Tibial nerve (tissue), 4 donors: ENCODE measurements at regions not wholly inside any gene's neighbourhood (a gene's known extent, or its start where the extent isn't known, plus 50 kb on each side); places are given as distances from the start of the nearest gene placed in this dataset.
"Not testable (repeated sequence)": the region's sequence is repeated elsewhere in the genome, so short reads cannot be mapped to it uniquely, and the experiment has no call there.

Experiments used
- DNase-seq, 2 donors: peaks; one replicate each; pipeline ENCODE4 v3.0.0-alpha.2; 2019; ENCODE audit warnings: low spot score in 2 of 2
- H3K27ac ChIP-seq, 4 donors: fragments of 200-600 bp; sonication (generic) in 3 of 4; one replicate each; pipeline ENCODE4 v1.5.1; 2017 to 2019; ENCODE audit warnings: mild to moderate bottlenecking in 1 of 4
- H3K27me3 ChIP-seq, 2 donors: fragments of 200-600 bp; sonication (generic) in 1 of 2; one replicate each; pipeline versions ENCODE4 v1.5.1 to v1.6.0; 2017 to 2019
- H3K36me3 ChIP-seq, 3 donors: fragments of 200-600 bp; sonication (generic); one replicate each; pipeline ENCODE4 v1.5.1; 2018 to 2019
- H3K4me1 ChIP-seq, 4 donors: fragments of 200-600 bp; sonication (generic) in 3 of 4; one replicate each; pipeline ENCODE4 v1.5.1; 2017 to 2019
- H3K4me3 ChIP-seq, 4 donors: fragments of 200-600 bp; sonication (generic) in 3 of 4; one replicate each; pipeline ENCODE4 v1.5.1; 2017 to 2019; ENCODE audit warnings: mild to moderate bottlenecking in 1 of 4, moderate library complexity in 1 of 4
- H3K9me3 ChIP-seq, 4 donors: fragments of 200-600 bp; sonication (generic) in 3 of 4; one replicate each; pipeline ENCODE4 v1.5.1; 2017 to 2019
- EP300 ChIP-seq, 2 donors: sonication (generic); formaldehyde crosslinking; IDR thresholded peaks; one replicate each; pipeline ENCODE4 v1.6.1; 2017; ENCODE audit warnings: antibody characterized with exemption in 2 of 2, mild to moderate bottlenecking in 1 of 2
- POLR2A ChIP-seq, 2 donors: fragments of 450-650 bp; IDR thresholded peaks; one replicate each; pipeline ENCODE4 v1.6.1; 2017; ENCODE audit warnings: antibody characterized with exemption in 2 of 2, mild to moderate bottlenecking in 2 of 2, moderate library complexity in 2 of 2
- WGBS, 2 donors: methylation state at CpG; one replicate each; pipeline ENCODE4 v1.1.5; 2018; 5-methylcytosine and 5-hydroxymethylcytosine counted together
- TF ChIP-seq, protein P1 (sequence below), 5 experiments: fragments of 200-600 bp in 3 of 5; fragments of 450-650 bp in 2 of 5; sonication (generic) in 3 of 5; IDR thresholded peaks; one replicate each; pipeline ENCODE4 v1.5.1; 2016 to 2019; ENCODE audit warnings: antibody characterized with exemption in 5 of 5, mild to moderate bottlenecking in 3 of 5, moderate library complexity in 2 of 5

DNA sequence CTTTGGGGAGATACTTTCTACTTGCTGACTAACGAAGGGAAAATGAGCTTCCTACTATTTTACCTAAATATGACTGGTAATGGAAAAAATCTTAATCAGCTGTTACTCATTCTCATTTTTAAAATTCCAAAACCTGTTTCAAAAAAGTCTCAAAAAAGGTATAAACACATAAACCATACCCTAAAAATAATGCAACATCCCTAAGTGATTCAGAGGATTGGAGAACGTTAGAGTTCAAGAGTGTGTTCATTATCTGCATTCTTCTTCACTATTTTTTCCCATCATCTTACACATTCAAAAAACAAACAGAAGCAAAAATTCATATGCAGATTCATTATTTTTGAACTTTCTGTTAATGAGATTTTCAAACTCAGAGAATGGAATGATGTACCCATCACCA is 150.4 kb upstream of the GNAI1 start:
- TF ChIP-seq, protein P1, sequence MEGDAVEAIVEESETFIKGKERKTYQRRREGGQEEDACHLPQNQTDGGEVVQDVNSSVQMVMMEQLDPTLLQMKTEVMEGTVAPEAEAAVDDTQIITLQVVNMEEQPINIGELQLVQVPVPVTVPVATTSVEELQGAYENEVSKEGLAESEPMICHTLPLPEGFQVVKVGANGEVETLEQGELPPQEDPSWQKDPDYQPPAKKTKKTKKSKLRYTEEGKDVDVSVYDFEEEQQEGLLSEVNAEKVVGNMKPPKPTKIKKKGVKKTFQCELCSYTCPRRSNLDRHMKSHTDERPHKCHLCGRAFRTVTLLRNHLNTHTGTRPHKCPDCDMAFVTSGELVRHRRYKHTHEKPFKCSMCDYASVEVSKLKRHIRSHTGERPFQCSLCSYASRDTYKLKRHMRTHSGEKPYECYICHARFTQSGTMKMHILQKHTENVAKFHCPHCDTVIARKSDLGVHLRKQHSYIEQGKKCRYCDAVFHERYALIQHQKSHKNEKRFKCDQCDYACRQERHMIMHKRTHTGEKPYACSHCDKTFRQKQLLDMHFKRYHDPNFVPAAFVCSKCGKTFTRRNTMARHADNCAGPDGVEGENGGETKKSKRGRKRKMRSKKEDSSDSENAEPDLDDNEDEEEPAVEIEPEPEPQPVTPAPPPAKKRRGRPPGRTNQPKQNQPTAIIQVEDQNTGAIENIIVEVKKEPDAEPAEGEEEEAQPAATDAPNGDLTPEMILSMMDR (IDR thresholded peaks at IDR 0.05), result no peak
- TF ChIP-seq POLR2A (IDR thresholded peaks at IDR 0.05), result no peak
- no peak for TF ChIP-seq EP300 (IDR thresholded peaks at IDR 0.05)
- no peak for DNase-seq
- no peaks in the 10 kb centered on the region for H3K9me3 ChIP-seq
- H3K27me3 ChIP-seq, result no peaks in the 10 kb centered on the region
- no peaks in the 10 kb centered on the region for H3K4me1 ChIP-seq
- 68 to 76% methylated on average over 2 of the region's 2 CpGs for WGBS, 2 donors
- H3K4me3 ChIP-seq, result no peak overlapping the region
- H3K36me3 ChIP-seq, result no peaks in the 10 kb centered on the region
- H3K27ac ChIP-seq, result no peak overlapping the region

DNA sequence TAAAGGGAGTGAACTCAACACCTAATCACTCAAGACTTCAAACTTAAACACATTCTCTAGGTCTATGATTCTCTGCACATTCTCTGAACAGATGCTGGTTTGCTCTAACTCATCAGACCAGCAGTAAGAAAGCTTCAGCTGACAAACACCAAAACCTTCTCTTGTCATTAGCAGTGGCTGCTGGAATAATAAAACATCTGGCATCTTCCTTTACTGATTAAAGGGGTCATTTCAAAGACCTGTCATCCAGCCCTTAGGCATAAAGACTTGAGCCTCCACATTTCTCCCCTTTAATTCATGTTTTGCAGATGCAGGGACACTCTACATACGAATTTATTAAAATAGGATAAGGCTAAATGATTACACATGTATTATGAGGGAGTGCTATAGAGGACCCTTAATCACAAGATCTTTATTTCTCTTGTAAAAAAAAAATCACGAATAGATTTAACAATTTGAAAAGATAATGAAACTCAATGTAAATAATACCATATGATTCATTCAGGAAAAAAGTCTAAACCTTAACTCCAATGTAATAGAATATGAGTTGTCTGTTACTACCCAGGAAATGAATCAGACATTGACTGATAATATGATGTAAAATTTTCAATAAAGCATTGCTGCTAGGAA is 152.4 kb upstream of the GNAI1 start:
- no peak for TF ChIP-seq EP300 (IDR thresholded peaks at IDR 0.05)
- TF ChIP-seq POLR2A (IDR thresholded peaks at IDR 0.05), result no peak
- TF ChIP-seq, protein P1 (IDR thresholded peaks at IDR 0.05), result no peak
- H3K27me3 ChIP-seq, result no peaks in the 10 kb centered on the region
- no peak overlapping the region for H3K27ac ChIP-seq
- H3K4me3 ChIP-seq, result no peak overlapping the region
- 46 to 55% methylated on average over 2 of the region's 2 CpGs for WGBS, 2 donors
- no peaks in the 10 kb centered on the region for H3K4me1 ChIP-seq
- H3K9me3 ChIP-seq, result no peaks in the 10 kb centered on the region
- H3K36me3 ChIP-seq, result no peaks in the 10 kb centered on the region
- DNase-seq, result no peak

DNA sequence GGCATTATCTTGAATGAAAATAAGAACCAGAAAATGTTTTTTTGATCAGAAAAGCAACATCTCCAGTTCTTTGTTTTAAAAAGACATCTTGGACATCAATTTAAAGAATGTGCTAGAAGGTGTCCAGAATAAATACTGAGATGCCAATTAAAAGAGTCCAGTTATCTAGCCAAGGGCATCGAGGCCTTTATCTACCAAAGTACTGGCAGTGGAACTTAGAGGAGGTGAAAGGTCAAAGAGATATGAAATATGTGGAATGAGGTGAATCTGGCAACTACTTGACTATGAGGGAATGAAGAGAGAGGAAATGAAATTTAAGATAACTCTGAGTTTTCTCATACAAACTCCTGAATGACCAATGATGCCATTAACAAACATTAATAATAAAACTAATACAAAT is 154.3 kb upstream of the GNAI1 start:
- 58 to 66% methylated on average over 1 of the region's 1 CpG for WGBS, 2 donors
- DNase-seq, result no peak

DNA sequence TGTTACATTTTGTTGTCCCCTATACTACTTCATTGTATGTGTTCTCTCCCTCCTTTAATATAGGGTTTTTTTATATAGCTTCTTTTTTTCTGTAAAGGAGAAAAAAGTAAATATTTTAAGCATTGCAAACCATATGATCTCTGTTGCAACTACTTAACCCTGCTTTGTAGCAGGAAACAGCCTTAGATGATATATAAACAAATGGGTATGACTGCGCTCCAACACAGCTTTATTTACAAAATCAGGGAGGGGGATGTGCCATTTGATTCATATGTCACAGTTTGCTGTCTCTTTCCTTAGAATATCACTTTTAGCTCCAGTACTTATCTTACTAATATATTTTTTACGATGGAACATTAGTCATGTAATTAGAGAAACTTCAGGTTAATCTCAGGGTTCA is 155.2 kb upstream of the GNAI1 start:
- Histone ChIP-seq H3K4me3 (no peak overlapping the region), H3K27ac (no peak overlapping the region), H3K36me3 (no peaks in the 10 kb centered on the region), H3K9me3 (no peaks in the 10 kb centered on the region), H3K4me1 (no peaks in the 10 kb centered on the region), H3K27me3 (no peaks in the 10 kb centered on the region)
- WGBS, 2 donors, result 85 to 91% methylated on average over 2 of the region's 2 CpGs
- no peak for TF ChIP-seq EP300 (IDR thresholded peaks at IDR 0.05)
- TF ChIP-seq, protein P1 (IDR thresholded peaks at IDR 0.05), result no peak
- no peak for TF ChIP-seq POLR2A (IDR thresholded peaks at IDR 0.05)
- DNase-seq, result no peak

More for the DNA sequence above, 154.3 kb upstream of the GNAI1 start:
- H3K36me3 ChIP-seq, result no peaks in the 10 kb centered on the region
- TF ChIP-seq POLR2A (IDR thresholded peaks at IDR 0.05), result no peak
- TF ChIP-seq, protein P1 (IDR thresholded peaks at IDR 0.05), result no peak
- no peak for TF ChIP-seq EP300 (IDR thresholded peaks at IDR 0.05)
- H3K4me3 ChIP-seq, result no peak overlapping the region
- H3K4me1 ChIP-seq, result no peaks in the 10 kb centered on the region
- no peaks in the 10 kb centered on the region for H3K9me3 ChIP-seq
- H3K27ac ChIP-seq, result no peak overlapping the region
- H3K27me3 ChIP-seq, result no peaks in the 10 kb centered on the region

DNA sequence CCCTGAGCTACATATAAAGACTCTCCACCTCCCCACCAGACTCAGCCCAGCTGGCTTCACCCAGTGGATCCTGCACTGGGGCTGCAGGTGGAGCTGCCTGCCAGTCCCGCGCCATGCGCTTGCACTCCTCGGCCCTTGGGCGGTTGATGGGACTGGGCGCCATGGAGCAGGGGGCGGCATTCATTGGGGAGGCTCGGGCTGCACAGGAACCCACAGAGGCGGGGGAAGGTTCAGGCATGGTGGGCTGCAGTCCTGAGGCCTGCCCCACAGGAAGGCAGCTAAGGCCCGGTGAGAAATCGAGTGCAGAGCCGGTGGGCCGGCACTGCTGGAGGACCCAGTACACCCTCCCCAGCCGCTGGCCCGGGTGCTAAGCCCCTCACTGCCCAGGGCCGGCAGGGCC is 157.2 kb upstream of the GNAI1 start:
- DNase-seq, result no peak
- Histone ChIP-seq H3K27me3 (no peaks in the 10 kb centered on the region), H3K4me1 (no peaks in the 10 kb centered on the region), H3K4me3 (no peak overlapping the region), H3K27ac (no peak overlapping the region), H3K36me3 (no peaks in the 10 kb centered on the region), H3K9me3 (no peaks in the 10 kb centered on the region)
- WGBS, 2 donors, result 97 to 98% methylated on average over 9 to 12 of the region's 16 CpGs
- TF ChIP-seq POLR2A (IDR thresholded peaks at IDR 0.05) (no peak), EP300 (IDR thresholded peaks at IDR 0.05) (no peak)
- TF ChIP-seq, protein P1 (IDR thresholded peaks at IDR 0.05), result no peak

DNA sequence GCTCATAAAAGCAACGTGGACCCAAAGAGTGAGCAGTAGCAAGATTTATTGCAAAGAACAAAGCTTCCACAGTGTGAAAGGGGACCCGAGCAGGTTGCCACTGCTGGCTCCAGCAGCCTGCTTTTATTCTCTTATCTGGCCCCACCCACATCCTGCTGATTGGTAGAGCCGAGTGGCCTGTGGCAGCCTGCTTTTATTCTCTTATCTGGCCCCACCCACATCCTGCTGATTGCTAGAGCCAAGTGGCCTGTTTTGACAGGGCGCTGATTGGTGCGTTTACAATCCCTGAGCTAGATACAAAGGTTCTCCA is 158.0 kb upstream of the GNAI1 start:
- H3K27ac ChIP-seq, H3K4me3 ChIP-seq, H3K9me3 ChIP-seq, H3K4me1 ChIP-seq, DNase-seq, H3K27me3 ChIP-seq, H3K36me3 ChIP-seq: not testable (repeated sequence)
- 68 to 74% methylated on average over 5 of the region's 5 CpGs for WGBS, 2 donors

DNA sequence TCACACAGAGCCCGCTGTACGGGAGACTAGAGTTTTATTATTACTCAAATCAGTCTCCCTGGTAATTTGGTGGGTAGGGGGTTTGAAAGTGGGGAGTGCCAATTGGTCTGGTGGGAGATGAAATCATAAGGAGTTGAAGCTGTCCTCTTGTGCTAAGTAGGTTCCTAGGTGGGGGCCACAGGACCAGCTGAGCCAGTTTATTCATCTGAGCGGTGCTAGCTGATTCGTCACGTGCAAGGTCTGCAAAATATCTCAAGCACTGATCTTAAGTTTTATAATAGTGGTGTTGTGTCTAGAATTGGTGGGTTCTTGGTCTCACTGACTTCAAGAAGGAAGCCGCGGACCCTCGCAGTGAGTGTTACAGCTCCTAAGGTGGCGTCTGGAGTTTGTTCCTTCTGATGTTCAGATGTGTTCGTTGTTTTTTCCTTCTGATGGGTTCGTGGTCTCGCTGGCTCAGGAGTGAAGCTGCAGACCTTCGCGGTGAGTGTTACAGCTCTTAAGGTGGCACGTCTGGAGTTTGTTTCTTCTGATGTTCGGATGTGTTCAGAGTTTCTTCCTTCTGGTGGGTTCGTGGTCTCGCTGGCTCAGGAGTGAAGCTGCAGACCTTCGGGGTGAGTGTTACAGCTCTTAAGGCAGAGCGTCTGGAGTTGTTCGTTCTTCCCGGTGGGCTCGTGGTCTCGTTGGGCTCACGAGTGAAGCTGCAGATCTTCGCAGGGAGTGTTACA is 158.5 kb upstream of the GNAI1 start:
- not testable (repeated sequence) for H3K36me3 ChIP-seq, H3K27ac ChIP-seq, H3K4me1 ChIP-seq, H3K27me3 ChIP-seq, H3K4me3 ChIP-seq, H3K9me3 ChIP-seq, DNase-seq
- 93 to 94% methylated on average over 26 of the region's 26 CpGs for WGBS, 2 donors
